T-helper 9 cell (primary cell): ENCODE measurements at regions not wholly inside any gene's neighbourhood (a gene's known extent, or its start where the extent isn't known, plus 50 kb on each side); places are given as distances from the start of the nearest gene placed in this dataset.
"Not testable (repeated sequence)": the region's sequence is repeated elsewhere in the genome, so short reads cannot be mapped to it uniquely, and the experiment has no call there.

Source experiments
- DNase-seq: peaks from one replicate; pipeline ENCODE4 v3.0.0-alpha.2; 2020

- no peak for DNase-seq
These were observed 451.9 kb upstream of the ZEB2 start for GRCh38 chr2:144971786-144972335.

- DNase-seq: not testable (repeated sequence)
These were observed 450.5 kb upstream of the ZEB2 start for GRCh38 chr2:144970410-144970809.

- not testable (repeated sequence) for DNase-seq
These were observed 449.6 kb upstream of the ZEB2 start for GRCh38 chr2:144969564-144969963.

- no peak for DNase-seq
These were observed 448.0 kb upstream of the ZEB2 start for GRCh38 chr2:144967961-144968360.

- no peak for DNase-seq
These were observed 445.3 kb upstream of the ZEB2 start for GRCh38 chr2:144965172-144965571.

GRCh38 chr2:144963031-144963430, 443.1 kb upstream of the ZEB2 start:
- DNase-seq: no peak

GRCh38 chr2:144959416-144959815, 439.5 kb upstream of the ZEB2 start:
- no peak for DNase-seq

GRCh38 chr2:144950899-144951560, 431.1 kb upstream of the ZEB2 start:
- no peak for DNase-seq

- no peak for DNase-seq
These were observed 428.4 kb upstream of the ZEB2 start for GRCh38 chr2:144948205-144948855.

GRCh38 chr2:144947709-144948037, 427.8 kb upstream of the ZEB2 start:
- no peak for DNase-seq

- no peak for DNase-seq
These were observed 426.3 kb upstream of the ZEB2 start for GRCh38 chr2:144946263-144946662.

- no peak for DNase-seq
These were observed 424.8 kb upstream of the ZEB2 start for GRCh38 chr2:144944546-144945220.

GRCh38 chr2:144943986-144944385, 424.1 kb upstream of the ZEB2 start:
- no peak for DNase-seq

- no peak for DNase-seq
These were observed 423.5 kb upstream of the ZEB2 start for GRCh38 chr2:144943293-144943941.

GRCh38 chr2:144942516-144943256, 422.8 kb upstream of the ZEB2 start:
- DNase-seq: no peak

- no peak for DNase-seq
These were observed 422.0 kb upstream of the ZEB2 start for GRCh38 chr2:144941743-144942488.

- no peak for DNase-seq
These were observed 419.7 kb upstream of the ZEB2 start for GRCh38 chr2:144939590-144939989.

- no peak for DNase-seq
These were observed 418.2 kb upstream of the ZEB2 start for GRCh38 chr2:144937910-144938709.

GRCh38 chr2:144937066-144937465, 417.1 kb upstream of the ZEB2 start:
- no peak for DNase-seq

- DNase-seq: no peak
These were observed 416.5 kb upstream of the ZEB2 start for GRCh38 chr2:144936442-144936841.

GRCh38 chr2:144935736-144936135, 415.8 kb upstream of the ZEB2 start:
- DNase-seq: no peak
